Chondrocyte (in vitro differentiated cells): ENCODE measurements at regions not wholly inside any gene's neighbourhood (a gene's known extent, or its start where the extent isn't known, plus 50 kb on each side); places are given as distances from the start of the nearest gene placed in this dataset.

Source experiments
- DNase-seq: peaks from one replicate; pipeline ENCODE4 v3.0.0; 2021; ENCODE audit warnings: mixed read lengths, low spot score
- H3K27ac Mint-ChIP-seq: one replicate; pipeline ENCODE4 v1.8.0; 2021; ENCODE audit warnings: mild to moderate bottlenecking, moderate library complexity, mixed read lengths; ENCODE audit not compliant: unreplicated experiment
- H3K27me3 Mint-ChIP-seq: 2 replicates; pipeline ENCODE4 v1.8.0; 2021; ENCODE audit warnings: low read depth, mixed read lengths
- H3K36me3 Mint-ChIP-seq: 2 replicates; pipeline ENCODE4 v1.8.0; 2021; ENCODE audit warnings: low read depth, mixed read lengths
- H3K4me1 Mint-ChIP-seq: 2 replicates; pipeline ENCODE4 v1.8.0; 2021; ENCODE audit warnings: low read depth, mild to moderate bottlenecking, mixed read lengths
- H3K4me3 Mint-ChIP-seq: one replicate; pipeline ENCODE4 v1.8.0; 2021; ENCODE audit warnings: mild to moderate bottlenecking, moderate library complexity, mixed read lengths; ENCODE audit not compliant: unreplicated experiment
- H3K9me3 Mint-ChIP-seq: 2 replicates; pipeline ENCODE4 v1.8.0; 2021; ENCODE audit warnings: low read depth, mixed read lengths
- CTCF ChIP-seq: fragments of 200-600 bp; sonication (generic); IDR thresholded peaks from 2 replicates; pipeline ENCODE4 v1.5.0; 2021; ENCODE audit warnings: antibody characterized with exemption, mild to moderate bottlenecking, moderate library complexity

- Mint-ChIP-seq H3K4me3 (no peak overlapping the region), H3K27ac (no peak overlapping the region), H3K27me3 (no peaks in the 10 kb centered on the region), H3K36me3 (no peaks in the 10 kb centered on the region), H3K4me1 (peaks cover 44% of the 10 kb centered on the region), H3K9me3 (no peaks in the 10 kb centered on the region)
- no peak for TF ChIP-seq CTCF
- no peak for DNase-seq
Observed at GRCh38 chr3:31278532-31278931, 254.2 kb upstream of the STT3B start.

DNA sequence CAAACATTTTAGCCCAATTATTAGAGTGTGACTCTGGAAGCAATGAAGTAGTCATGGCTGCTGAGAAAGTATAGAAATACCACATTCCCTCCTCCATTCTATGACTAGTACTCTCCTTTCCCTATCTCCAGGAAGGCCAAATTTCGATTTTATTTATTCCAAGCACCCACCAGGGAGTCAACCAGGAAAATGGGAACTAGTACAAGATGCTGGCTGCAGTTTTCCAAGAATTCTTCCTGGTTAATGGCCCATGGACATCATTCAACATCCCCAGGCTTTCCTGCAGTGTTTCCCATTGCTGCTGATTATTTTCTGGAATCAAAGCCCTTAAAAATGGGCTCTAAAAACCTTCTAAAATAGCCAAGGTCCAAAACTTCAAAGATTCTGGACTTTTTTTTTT, 247.9 kb upstream of the STT3B start:
- Mint-ChIP-seq H3K36me3 (no peaks in the 10 kb centered on the region), H3K9me3 (no peaks in the 10 kb centered on the region), H3K27me3 (no peaks in the 10 kb centered on the region), H3K27ac (no peak overlapping the region), H3K4me3 (no peak overlapping the region), H3K4me1 (peaks cover 14% of the 10 kb centered on the region)
- TF ChIP-seq CTCF: no peak
- DNase-seq: no peak

- H3K36me3 Mint-ChIP-seq: no peaks in the 10 kb centered on the region
- no peaks in the 10 kb centered on the region for H3K27me3 Mint-ChIP-seq
- H3K9me3 Mint-ChIP-seq: no peaks in the 10 kb centered on the region
- DNase-seq: no peak
- no peak for TF ChIP-seq CTCF
- no peak overlapping the region for H3K4me3 Mint-ChIP-seq
- H3K4me1 Mint-ChIP-seq: peaks cover 14% of the 10 kb centered on the region
- H3K27ac Mint-ChIP-seq: no peak overlapping the region
Observed at GRCh38 chr3:31285833-31286486, 246.8 kb upstream of the STT3B start.

GRCh38 chr3:31288224-31288623, 244.5 kb upstream of the STT3B start:
- Mint-ChIP-seq H3K27ac (no peak overlapping the region), H3K4me3 (no peak overlapping the region), H3K36me3 (no peaks in the 10 kb centered on the region), H3K27me3 (no peaks in the 10 kb centered on the region), H3K4me1 (peaks cover 14% of the 10 kb centered on the region), H3K9me3 (no peaks in the 10 kb centered on the region)
- no peak for DNase-seq
- no peak for TF ChIP-seq CTCF

- no peaks in the 10 kb centered on the region for H3K27me3 Mint-ChIP-seq
- H3K9me3 Mint-ChIP-seq: no peaks in the 10 kb centered on the region
- no peaks in the 10 kb centered on the region for H3K36me3 Mint-ChIP-seq
- no peak for DNase-seq
- H3K27ac Mint-ChIP-seq: no peak overlapping the region
- H3K4me3 Mint-ChIP-seq: no peak overlapping the region
- TF ChIP-seq CTCF: no peak
- peaks cover 14% of the 10 kb centered on the region for H3K4me1 Mint-ChIP-seq
Observed at GRCh38 chr3:31288641-31289100, 244.1 kb upstream of the STT3B start.
